ENCODE measurements at regions not wholly inside any gene's neighbourhood (a gene's known extent, or its start where the extent isn't known, plus 50 kb on each side); places are given as distances from the start of the nearest gene placed in this dataset.

DNA sequence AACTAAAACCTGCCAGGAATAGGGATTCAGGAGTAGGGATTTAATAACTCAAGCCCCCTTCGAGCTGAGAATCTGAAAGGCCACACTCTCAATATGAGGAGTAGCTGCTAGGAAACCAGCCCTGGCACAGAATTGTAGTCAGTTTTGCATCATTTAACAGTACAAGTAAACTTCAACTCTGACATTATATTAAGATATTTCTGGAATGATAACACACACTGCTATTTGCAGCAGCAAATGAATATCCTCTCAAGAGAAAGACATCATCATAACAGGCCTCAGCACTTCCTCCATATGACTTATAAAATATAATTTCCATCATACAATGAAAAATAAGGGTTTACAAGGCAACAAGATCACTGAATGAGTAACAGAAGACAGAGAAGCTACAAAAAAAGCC, 138.2 kb upstream of the RFX3 start:
- H3K4me3 ChIP-seq (ENCODE audit: low read length, poor library complexity, severe bottlenecking) = no peak overlapping the region
- no peak overlapping the region for H3K4me2 ChIP-seq (ENCODE audit: low read depth, low read length, poor library complexity, severe bottlenecking)
- H2AFZ ChIP-seq (ENCODE audit: low read length) = no peak overlapping the region
- H4K20me1 ChIP-seq (ENCODE audit: insufficient read depth, low read length, poor library complexity, severe bottlenecking) = no peaks in the 10 kb centered on the region
- H3K36me3 ChIP-seq (ENCODE audit: insufficient read depth, low read length) = no peaks in the 10 kb centered on the region
- H3K9me3 ChIP-seq (ENCODE audit: insufficient read depth, low read depth, low read length) = no peaks in the 10 kb centered on the region
- H3K79me2 ChIP-seq (ENCODE audit: insufficient read depth, low read length) = no peaks in the 10 kb centered on the region
- H3K9ac ChIP-seq (ENCODE audit: low read depth, low read length, poor library complexity, severe bottlenecking) = no peak overlapping the region
- no peaks in the 10 kb centered on the region for H3K9me2 ChIP-seq (replicated peaks; ENCODE audit: low read depth, low read length)
- H3K4me1 ChIP-seq (ENCODE audit: insufficient read depth, low read length, poor library complexity, severe bottlenecking) = peaks cover 22% of the 10 kb centered on the region
- no peaks in the 10 kb centered on the region for H3F3A ChIP-seq (ENCODE audit: low read depth)
- TF ChIP-seq, protein P1, sequence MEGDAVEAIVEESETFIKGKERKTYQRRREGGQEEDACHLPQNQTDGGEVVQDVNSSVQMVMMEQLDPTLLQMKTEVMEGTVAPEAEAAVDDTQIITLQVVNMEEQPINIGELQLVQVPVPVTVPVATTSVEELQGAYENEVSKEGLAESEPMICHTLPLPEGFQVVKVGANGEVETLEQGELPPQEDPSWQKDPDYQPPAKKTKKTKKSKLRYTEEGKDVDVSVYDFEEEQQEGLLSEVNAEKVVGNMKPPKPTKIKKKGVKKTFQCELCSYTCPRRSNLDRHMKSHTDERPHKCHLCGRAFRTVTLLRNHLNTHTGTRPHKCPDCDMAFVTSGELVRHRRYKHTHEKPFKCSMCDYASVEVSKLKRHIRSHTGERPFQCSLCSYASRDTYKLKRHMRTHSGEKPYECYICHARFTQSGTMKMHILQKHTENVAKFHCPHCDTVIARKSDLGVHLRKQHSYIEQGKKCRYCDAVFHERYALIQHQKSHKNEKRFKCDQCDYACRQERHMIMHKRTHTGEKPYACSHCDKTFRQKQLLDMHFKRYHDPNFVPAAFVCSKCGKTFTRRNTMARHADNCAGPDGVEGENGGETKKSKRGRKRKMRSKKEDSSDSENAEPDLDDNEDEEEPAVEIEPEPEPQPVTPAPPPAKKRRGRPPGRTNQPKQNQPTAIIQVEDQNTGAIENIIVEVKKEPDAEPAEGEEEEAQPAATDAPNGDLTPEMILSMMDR (conservative IDR thresholded peaks at IDR 0.05; ENCODE audit: low read length) = no peak
- TF ChIP-seq EZH2phosphoT487 (IDR thresholded peaks at IDR 0.05; ENCODE audit: borderline replicate concordance) = no peak
- no peaks in the 10 kb centered on the region for H3K27me3 ChIP-seq (ENCODE audit: insufficient read depth, low read length, poor library complexity, severe bottlenecking)

DNA sequence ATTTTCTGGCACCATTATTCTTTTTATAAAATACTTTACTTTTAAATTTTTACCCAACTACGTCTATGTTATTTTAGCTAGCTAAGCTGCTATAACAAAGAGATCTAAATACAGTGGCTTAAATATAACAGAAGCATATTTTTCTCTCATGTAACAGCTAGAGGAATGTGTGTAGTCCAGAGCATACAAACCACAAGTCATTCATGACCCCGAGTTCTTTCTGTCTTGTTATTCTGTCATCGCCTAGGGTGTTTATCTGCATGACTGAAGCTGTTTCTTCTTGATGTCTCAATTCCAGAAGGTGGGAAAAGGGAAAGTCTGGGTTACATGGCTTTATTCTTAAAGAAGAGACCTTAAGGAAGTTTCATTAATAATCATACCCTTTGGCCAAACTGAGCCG, 136.9 kb upstream of the RFX3 start:
- Histone ChIP-seq H3K9ac (ENCODE audit: low read depth, low read length, poor library complexity, severe bottlenecking) (no peak overlapping the region), H3K9me3 (ENCODE audit: insufficient read depth, low read depth, low read length) (no peaks in the 10 kb centered on the region), H4K20me1 (ENCODE audit: insufficient read depth, low read length, poor library complexity, severe bottlenecking) (no peaks in the 10 kb centered on the region), H2AFZ (ENCODE audit: low read length) (no peak overlapping the region), H3K36me3 (ENCODE audit: insufficient read depth, low read length) (no peaks in the 10 kb centered on the region), H3K4me1 (ENCODE audit: insufficient read depth, low read length, poor library complexity, severe bottlenecking) (peaks cover 35% of the 10 kb centered on the region), H3K27me3 (ENCODE audit: insufficient read depth, low read length, poor library complexity, severe bottlenecking) (no peaks in the 10 kb centered on the region), H3F3A (ENCODE audit: low read depth) (no peaks in the 10 kb centered on the region), H3K9me2 (replicated peaks; ENCODE audit: low read depth, low read length) (no peaks in the 10 kb centered on the region), H3K4me3 (ENCODE audit: low read length, poor library complexity, severe bottlenecking) (no peak overlapping the region), H3K79me2 (ENCODE audit: insufficient read depth, low read length) (peaks cover 6% of the 10 kb centered on the region; the same call in 1 of the 2 replicates), H3K4me2 (ENCODE audit: low read depth, low read length, poor library complexity, severe bottlenecking) (no peak overlapping the region)
- TF ChIP-seq, protein P1 (conservative IDR thresholded peaks at IDR 0.05; ENCODE audit: low read length) = no peak
- TF ChIP-seq EZH2phosphoT487 (IDR thresholded peaks at IDR 0.05; ENCODE audit: borderline replicate concordance) = no peak

DNA sequence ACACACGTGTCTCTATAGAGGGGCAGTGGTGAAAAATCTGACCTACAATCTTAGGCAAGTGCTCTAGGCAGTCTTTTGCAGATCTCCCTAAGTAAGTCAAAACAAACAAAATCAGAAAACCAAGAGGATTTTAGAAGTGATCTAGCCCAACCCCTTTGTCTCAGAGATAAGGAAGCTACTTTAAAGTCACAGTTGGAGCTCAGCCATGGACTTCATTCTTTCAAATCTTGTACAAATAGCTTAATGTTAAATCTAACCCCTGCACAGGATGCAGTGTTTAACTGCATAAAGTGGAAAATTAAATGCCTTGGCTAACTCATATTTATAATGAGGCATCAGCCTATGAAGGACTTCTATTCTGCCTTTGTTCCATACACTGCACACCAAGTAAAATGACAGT, 135.1 kb upstream of the RFX3 start:
- no peak overlapping the region for H2AFZ ChIP-seq (ENCODE audit: low read length)
- no peaks in the 10 kb centered on the region for H3K27me3 ChIP-seq (ENCODE audit: insufficient read depth, low read length, poor library complexity, severe bottlenecking)
- TF ChIP-seq, protein P1 (conservative IDR thresholded peaks at IDR 0.05; ENCODE audit: low read length) = no peak
- no peak for TF ChIP-seq EZH2phosphoT487 (IDR thresholded peaks at IDR 0.05; ENCODE audit: borderline replicate concordance)

More for the DNA sequence above, 135.1 kb upstream of the RFX3 start:
- Histone ChIP-seq H3K4me1 (ENCODE audit: insufficient read depth, low read length, poor library complexity, severe bottlenecking) (peaks cover 43% of the 10 kb centered on the region), H3K9me3 (ENCODE audit: insufficient read depth, low read depth, low read length) (no peaks in the 10 kb centered on the region), H3K4me3 (ENCODE audit: low read length, poor library complexity, severe bottlenecking) (no peak overlapping the region), H3K36me3 (ENCODE audit: insufficient read depth, low read length) (no peaks in the 10 kb centered on the region), H3K9ac (ENCODE audit: low read depth, low read length, poor library complexity, severe bottlenecking) (no peak overlapping the region), H3K4me2 (ENCODE audit: low read depth, low read length, poor library complexity, severe bottlenecking) (no peak overlapping the region), H3F3A (ENCODE audit: low read depth) (no peaks in the 10 kb centered on the region), H3K79me2 (ENCODE audit: insufficient read depth, low read length) (peaks cover 7% of the 10 kb centered on the region; the same call in 1 of the 2 replicates), H4K20me1 (ENCODE audit: insufficient read depth, low read length, poor library complexity, severe bottlenecking) (no peaks in the 10 kb centered on the region), H3K9me2 (replicated peaks; ENCODE audit: low read depth, low read length) (no peaks in the 10 kb centered on the region)

All from Loucy (cell line).